Upper lobe of left lung (tissue), 6 donors: ENCODE measurements at regions not wholly inside any gene's neighbourhood (a gene's known extent, or its start where the extent isn't known, plus 50 kb on each side); places are given as distances from the start of the nearest gene placed in this dataset.

ENCODE experiments used
- ATAC-seq, 2 donors: fragments of 200-7000 bp; cut with Tn5 transposase; one replicate each; pipeline ENCODE4 v1.9.1; 2022; ENCODE audit warnings: mild to moderate bottlenecking in 2 of 2, moderate library complexity in 2 of 2; ENCODE audit not compliant: low FRiP score in 2 of 2
- DNase-seq, 2 donors: peaks; one replicate each; pipeline ENCODE4 v3.0.0-alpha.2; 2019 to 2020
- H3K27ac ChIP-seq, 4 donors: fragments of 200-600 bp; sonication (generic); one replicate each; pipeline ENCODE4 v1.5.1; 2016 to 2019
- H3K27me3 ChIP-seq, 4 donors: fragments of 200-600 bp; sonication (generic); one replicate each; pipeline ENCODE4 v1.5.1; 2017 to 2019
- H3K36me3 ChIP-seq, 4 donors: fragments of 200-600 bp; sonication (generic); one replicate each; pipeline ENCODE4 v1.5.1; 2016 to 2019
- H3K4me1 ChIP-seq, 4 donors: fragments of 200-600 bp; sonication (generic); one replicate each; pipeline ENCODE4 v1.5.1; 2018 to 2019
- H3K4me3 ChIP-seq, 4 donors: fragments of 200-600 bp; sonication (generic); one replicate each; pipeline ENCODE4 v1.5.1; 2017 to 2019; ENCODE audit warnings: mild to moderate bottlenecking in 2 of 4, moderate library complexity in 1 of 4
- H3K9me3 ChIP-seq, 4 donors: fragments of 200-600 bp; sonication (generic); one replicate each; pipeline ENCODE4 v1.5.1; 2018 to 2019
- EP300 ChIP-seq, 4 donors: sonication (generic); formaldehyde crosslinking; IDR thresholded peaks; one replicate each; pipeline ENCODE4 v1.5.1; 2017; ENCODE audit warnings: antibody characterized with exemption in 4 of 4, control low read depth in 2 of 4
- POLR2A ChIP-seq, 4 donors: fragments of 450-650 bp; IDR thresholded peaks; one replicate each; pipeline ENCODE4 v1.5.1; 2016 to 2017; ENCODE audit warnings: antibody characterized with exemption in 4 of 4, mild to moderate bottlenecking in 2 of 4
- POLR2AphosphoS5 ChIP-seq, 2 donors: sonication (generic); formaldehyde crosslinking; IDR thresholded peaks; one replicate each; pipeline ENCODE4 v1.5.1; 2017; ENCODE audit warnings: antibody characterized with exemption in 2 of 2
- WGBS, 2 donors: methylation state at CpG; one replicate each; pipeline ENCODE4 v1.1.5; 2017 to 2018; 5-methylcytosine and 5-hydroxymethylcytosine counted together
- TF ChIP-seq, protein P1 (sequence below), 6 experiments: fragments of 450-650 bp in 4 of 6; fragments of 200-600 bp in 2 of 6; sonication (generic) in 2 of 6; IDR thresholded peaks; one replicate each; pipeline ENCODE4 v1.5.1; 2016 to 2019; ENCODE audit warnings: antibody characterized with exemption in 6 of 6
- donor health status: DM: no; HTN: no; CAD: no; lungs with moderate emphysema.
- donor health status: DM: no; HTN: yes; CAD: no; lungs with severe emphysema.

DNA sequence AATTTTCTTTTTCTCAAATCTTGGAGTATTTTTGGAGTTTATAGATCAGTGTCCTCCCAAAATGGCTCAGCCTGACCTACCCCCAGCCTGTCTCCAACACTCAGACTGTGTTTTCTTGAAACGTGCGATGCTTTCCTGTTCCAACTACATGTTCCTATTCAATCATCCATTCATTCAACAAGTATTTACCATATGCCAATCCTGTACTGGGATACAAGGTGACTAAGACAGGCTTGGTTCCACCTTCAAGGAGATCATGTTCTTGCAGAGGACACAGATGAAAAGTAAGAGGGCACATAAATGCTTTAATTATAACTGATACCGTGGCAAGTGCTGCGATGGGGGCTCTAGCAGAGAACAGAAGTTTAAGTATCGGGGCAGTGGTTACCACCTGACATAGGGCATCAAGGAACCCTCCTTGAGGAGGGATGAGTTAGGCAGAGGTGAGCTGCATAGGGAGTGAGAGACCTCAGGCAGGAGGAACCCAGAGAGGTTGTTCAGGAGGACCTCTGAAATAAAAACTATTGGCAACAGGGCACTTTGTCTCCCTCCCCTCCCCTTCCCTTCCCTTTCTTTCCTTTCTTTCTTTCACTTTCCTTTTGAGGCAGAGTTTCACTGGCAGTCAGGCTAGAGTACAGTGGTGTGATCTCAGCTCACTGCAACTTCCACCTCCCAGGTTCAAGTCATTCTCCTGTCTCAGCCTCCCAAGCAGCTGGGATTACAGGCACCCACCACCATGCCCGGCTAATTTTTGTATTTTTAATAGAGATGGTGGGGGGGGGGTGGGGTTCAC lies 469.0 kb downstream of the EPHA4 start:
- Histone ChIP-seq H3K4me3 (no peak overlapping the region), H3K9me3 (no peaks in the 10 kb centered on the region), H3K4me1 (peaks cover 3 to 12% (median 10%) of the 10 kb centered on the region in 4 donors), H3K27me3 (no peaks in the 10 kb centered on the region), H3K36me3 (no peaks in the 10 kb centered on the region), H3K27ac (no peak overlapping the region)
- TF ChIP-seq, protein P1, sequence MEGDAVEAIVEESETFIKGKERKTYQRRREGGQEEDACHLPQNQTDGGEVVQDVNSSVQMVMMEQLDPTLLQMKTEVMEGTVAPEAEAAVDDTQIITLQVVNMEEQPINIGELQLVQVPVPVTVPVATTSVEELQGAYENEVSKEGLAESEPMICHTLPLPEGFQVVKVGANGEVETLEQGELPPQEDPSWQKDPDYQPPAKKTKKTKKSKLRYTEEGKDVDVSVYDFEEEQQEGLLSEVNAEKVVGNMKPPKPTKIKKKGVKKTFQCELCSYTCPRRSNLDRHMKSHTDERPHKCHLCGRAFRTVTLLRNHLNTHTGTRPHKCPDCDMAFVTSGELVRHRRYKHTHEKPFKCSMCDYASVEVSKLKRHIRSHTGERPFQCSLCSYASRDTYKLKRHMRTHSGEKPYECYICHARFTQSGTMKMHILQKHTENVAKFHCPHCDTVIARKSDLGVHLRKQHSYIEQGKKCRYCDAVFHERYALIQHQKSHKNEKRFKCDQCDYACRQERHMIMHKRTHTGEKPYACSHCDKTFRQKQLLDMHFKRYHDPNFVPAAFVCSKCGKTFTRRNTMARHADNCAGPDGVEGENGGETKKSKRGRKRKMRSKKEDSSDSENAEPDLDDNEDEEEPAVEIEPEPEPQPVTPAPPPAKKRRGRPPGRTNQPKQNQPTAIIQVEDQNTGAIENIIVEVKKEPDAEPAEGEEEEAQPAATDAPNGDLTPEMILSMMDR (IDR thresholded peaks at IDR 0.05) = no peak
- no peak for TF ChIP-seq POLR2AphosphoS5 (IDR thresholded peaks at IDR 0.05)
- ATAC-seq (peak in 1 of 2 donors; percentile 16), DNase-seq (no peak)
- whole genome bisulfite sequencing, 2 donors = 88 to 93% methylated on average over 6 of the region's 6 CpGs

GRCh38 chr2:221103930-221104329 lies 468.2 kb downstream of the EPHA4 start:
- Histone ChIP-seq H3K27ac (peak overlapping the region in 2 of 4 donors; percentile 18 to 59), H3K4me1 (peaks cover 3 to 12% (median 10%) of the 10 kb centered on the region in 4 donors), H3K4me3 (no peak overlapping the region), H3K27me3 (no peaks in the 10 kb centered on the region), H3K36me3 (no peaks in the 10 kb centered on the region), H3K9me3 (no peaks in the 10 kb centered on the region)
- WGBS, 2 donors = 54 to 61% methylated on average over 5 of the region's 5 CpGs
- no peak for TF ChIP-seq EP300 (IDR thresholded peaks at IDR 0.05)
- TF ChIP-seq, protein P1 (IDR thresholded peaks at IDR 0.05) = no peak
- ATAC-seq = peak; percentile 11 to 58
- DNase-seq = no peak

DNA sequence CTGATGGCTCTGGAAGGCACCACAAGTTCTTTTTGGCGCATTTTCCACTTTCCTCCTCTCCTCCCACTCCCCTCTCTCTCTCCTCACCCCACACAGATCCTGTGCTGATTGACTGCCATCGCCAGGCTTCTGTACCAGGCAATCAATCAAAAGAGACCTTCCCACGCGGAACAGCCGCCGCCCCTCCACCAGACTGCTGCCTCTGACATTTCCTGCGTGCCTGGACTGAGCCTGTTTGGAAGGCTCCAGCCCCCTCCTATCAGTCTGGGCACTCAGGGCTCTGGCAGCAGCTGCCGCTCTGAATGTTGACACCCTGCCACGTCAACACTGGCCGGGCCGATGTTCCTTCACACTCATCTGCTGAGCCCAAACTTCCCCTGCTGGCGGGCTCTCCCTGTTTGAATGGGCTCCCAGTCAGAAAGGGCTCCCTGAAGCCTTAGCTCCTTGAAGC lies 467.7 kb downstream of the EPHA4 start:
- no peaks in the 10 kb centered on the region for H3K27me3 ChIP-seq
- ATAC-seq = peak; percentile 73 to 82
- 9 to 17% methylated on average over 12 of the region's 12 CpGs for WGBS, 2 donors
- peak overlapping the region in 1 of 4 donors; percentile 11 for H3K4me3 ChIP-seq
- peak overlapping the region in 2 of 4 donors; percentile 18 to 59 for H3K27ac ChIP-seq
- peak; percentile 41 to 47 for DNase-seq
- no peaks in the 10 kb centered on the region for H3K9me3 ChIP-seq
- no peaks in the 10 kb centered on the region for H3K36me3 ChIP-seq
- TF ChIP-seq POLR2AphosphoS5 (IDR thresholded peaks at IDR 0.05) (peak in 1 of 2 donors; percentile 57), POLR2A (IDR thresholded peaks at IDR 0.05) (no peak), EP300 (IDR thresholded peaks at IDR 0.05) (no peak)
- TF ChIP-seq, protein P1 (IDR thresholded peaks at IDR 0.05) = no peak
- peaks cover 3 to 12% (median 10%) of the 10 kb centered on the region in 4 donors for H3K4me1 ChIP-seq

DNA sequence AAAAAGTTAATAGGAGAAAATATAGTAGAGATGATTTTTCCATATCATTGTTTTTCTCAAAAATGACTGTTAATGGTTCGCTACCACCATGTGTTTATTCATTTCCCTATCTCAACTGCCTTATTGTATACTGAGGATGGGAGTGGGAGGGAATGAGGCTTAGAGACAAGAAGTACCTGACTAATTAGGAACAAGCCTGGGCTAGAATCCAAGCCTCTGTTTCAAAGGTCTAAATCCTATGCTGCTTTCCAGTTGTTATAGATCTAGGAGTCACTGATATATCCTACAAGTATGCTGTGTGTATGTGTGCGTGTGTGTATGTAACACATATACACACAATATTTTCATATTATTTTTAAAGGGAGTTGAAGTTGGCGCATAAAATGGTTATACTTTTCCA lies 465.9 kb downstream of the EPHA4 start:
- no peaks in the 10 kb centered on the region for H3K9me3 ChIP-seq
- peaks cover 3 to 12% (median 10%) of the 10 kb centered on the region in 4 donors for H3K4me1 ChIP-seq
- WGBS, 2 donors = 92 to 94% methylated on average over 3 of the region's 3 CpGs
- H3K27ac ChIP-seq = no peak overlapping the region
- no peaks in the 10 kb centered on the region for H3K36me3 ChIP-seq
- TF ChIP-seq POLR2A (IDR thresholded peaks at IDR 0.05) (no peak), POLR2AphosphoS5 (IDR thresholded peaks at IDR 0.05) (no peak), EP300 (IDR thresholded peaks at IDR 0.05) (no peak)
- TF ChIP-seq, protein P1 (IDR thresholded peaks at IDR 0.05) = no peak
- no peak overlapping the region for H3K4me3 ChIP-seq
- DNase-seq (no peak), ATAC-seq (no peak)
- no peaks in the 10 kb centered on the region for H3K27me3 ChIP-seq

GRCh38 chr2:221107424-221107823 lies 464.7 kb downstream of the EPHA4 start:
- Histone ChIP-seq H3K27me3 (no peaks in the 10 kb centered on the region), H3K27ac (no peak overlapping the region), H3K4me1 (peaks cover 3 to 12% (median 10%) of the 10 kb centered on the region in 4 donors), H3K4me3 (no peak overlapping the region), H3K9me3 (no peaks in the 10 kb centered on the region), H3K36me3 (no peaks in the 10 kb centered on the region)
- 96 to 100% methylated on average over 1 of the region's 1 CpG for WGBS, 2 donors
- TF ChIP-seq POLR2AphosphoS5 (IDR thresholded peaks at IDR 0.05) (no peak), POLR2A (IDR thresholded peaks at IDR 0.05) (no peak), EP300 (IDR thresholded peaks at IDR 0.05) (no peak)
- TF ChIP-seq, protein P1 (IDR thresholded peaks at IDR 0.05) = no peak
- DNase-seq = no peak
- no peak for ATAC-seq
